Amniotic epithelial cell (primary cell): ENCODE measurements at regions not wholly inside any gene's neighbourhood (a gene's known extent, or its start where the extent isn't known, plus 50 kb on each side); places are given as distances from the start of the nearest gene placed in this dataset.
"Not testable (repeated sequence)": the region's sequence is repeated elsewhere in the genome, so short reads cannot be mapped to it uniquely, and the experiment has no call there.

Experiments
- DNase-seq: peaks from one replicate; pipeline ENCODE4 v3.0.0-alpha.2; 2010; ENCODE audit warnings: low read depth

DNA sequence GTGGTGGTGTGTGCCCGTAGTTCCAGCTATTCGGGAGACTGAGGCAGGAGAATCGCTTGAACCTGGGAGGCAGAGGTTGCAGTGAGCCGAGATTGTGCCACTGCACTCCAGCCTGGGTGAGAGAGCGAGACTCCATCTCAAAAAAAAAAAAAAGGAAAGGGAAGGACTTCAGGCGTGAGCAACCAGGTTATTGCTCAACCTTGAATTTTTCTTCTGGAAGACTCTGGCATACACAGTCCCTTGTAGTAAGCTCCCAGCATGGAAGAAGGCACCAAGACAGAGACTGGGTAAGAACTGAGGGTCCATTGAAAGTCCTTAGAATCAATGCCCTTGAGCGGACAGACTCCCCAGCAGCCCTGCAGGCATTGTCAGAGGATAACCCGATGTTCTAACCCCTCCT, 75.0 kb downstream of the C9orf50 start:
- not testable (repeated sequence) for DNase-seq

DNA sequence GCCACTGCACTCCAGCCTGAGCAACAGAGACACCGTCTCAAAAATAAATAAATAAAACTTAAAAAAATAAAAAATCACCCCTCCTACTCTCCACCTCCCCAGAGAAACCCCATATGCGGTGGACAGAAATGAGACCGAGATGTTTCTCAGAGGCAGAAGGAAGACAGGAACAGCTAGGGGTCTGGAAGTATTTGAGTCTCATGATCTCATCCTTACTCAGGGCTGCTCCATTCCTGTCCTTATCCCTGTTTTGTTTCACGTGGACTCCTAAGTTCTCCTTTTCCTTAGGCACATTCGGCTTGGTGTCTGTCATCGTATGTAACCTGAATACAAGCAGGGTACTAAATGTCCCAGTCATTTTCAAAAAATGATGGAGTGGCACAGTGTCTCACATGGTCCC, 76.1 kb downstream of the C9orf50 start:
- DNase-seq, result peak; percentile 33

DNA sequence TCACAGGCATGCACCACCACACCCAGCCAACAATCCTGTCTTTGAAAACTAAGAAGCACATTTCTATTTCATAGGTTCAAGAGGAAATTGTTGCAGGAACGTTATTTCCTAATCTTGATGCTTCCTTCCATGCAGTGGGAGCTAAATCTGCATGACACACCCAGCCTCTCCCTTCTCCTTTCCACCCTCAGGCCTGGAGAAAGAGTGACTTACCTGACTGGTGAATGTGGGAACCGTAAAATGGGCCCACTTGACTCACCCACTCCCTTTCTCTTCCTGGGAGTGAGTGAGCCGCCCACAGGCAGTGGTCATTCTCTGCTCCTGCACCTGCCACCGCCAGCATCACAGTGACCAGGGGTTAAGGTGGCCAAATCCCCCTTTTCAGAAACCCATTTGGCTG, 78.2 kb downstream of the C9orf50 start:
- no peak for DNase-seq

DNA sequence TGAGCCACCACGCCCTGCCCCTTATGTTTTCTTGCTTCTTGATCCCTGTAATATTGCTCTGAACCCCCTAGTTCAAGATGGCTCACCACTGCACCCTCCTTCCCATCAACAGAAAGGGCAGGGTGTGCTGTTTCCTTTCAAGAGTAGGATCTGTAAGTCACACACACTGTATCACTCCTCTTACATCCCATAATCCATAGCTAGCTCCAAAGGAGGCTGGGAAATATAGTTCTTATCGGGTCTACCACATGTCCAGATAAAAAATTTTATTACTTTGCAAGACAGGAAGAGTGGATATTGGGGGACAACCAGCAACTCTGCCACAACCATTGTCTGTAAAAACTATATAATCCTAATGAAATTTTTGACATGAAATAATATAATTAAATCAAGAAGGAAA, 79.6 kb downstream of the C9orf50 start:
- DNase-seq, result no peak

DNA sequence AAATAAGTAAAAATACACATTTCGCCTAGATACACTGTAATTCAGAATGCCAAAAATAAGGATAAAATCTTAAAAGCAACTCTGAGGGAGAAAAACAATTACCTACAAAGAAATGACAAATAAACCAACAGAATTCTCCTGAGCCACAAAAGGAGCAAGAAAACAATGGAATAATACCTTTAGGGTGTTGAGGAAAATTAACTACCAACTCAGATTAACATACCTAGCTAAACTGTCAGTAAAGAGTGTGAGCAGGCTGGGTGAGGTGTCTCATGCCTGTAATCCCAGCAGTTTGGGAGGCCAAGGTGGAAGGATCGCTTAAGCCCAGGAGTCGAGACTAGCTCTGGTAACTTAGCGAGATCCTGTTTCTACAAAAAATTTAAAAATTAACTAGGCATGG, 81.5 kb downstream of the C9orf50 start:
- DNase-seq, result no peak

DNA sequence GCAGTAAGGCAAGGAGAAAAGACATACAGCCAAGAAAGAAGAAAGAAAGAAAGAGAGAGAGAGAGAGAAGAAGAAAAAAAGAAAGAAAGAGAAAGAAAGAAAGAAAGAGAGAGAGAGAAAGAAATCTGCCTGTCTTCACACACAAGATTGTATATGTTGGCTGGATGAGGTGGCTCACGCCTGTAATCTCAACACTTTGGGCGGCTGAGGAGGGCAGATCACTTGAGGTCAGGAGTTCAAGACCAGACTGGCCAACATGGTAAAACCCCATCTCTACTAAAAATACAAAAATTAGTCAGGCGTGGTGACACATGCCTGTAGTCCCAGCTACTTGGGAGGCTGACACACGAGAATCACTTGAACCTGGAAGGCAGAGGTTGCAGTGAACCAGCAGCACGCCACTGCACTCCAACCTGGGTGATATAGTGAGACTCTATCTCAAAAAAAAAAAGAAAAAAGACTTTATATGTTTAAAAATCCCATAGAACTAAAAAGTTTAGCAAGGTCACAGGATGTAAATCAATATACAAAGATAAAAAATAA, 89.0 kb downstream of the C9orf50 start:
- DNase-seq, result not testable (repeated sequence)

DNA sequence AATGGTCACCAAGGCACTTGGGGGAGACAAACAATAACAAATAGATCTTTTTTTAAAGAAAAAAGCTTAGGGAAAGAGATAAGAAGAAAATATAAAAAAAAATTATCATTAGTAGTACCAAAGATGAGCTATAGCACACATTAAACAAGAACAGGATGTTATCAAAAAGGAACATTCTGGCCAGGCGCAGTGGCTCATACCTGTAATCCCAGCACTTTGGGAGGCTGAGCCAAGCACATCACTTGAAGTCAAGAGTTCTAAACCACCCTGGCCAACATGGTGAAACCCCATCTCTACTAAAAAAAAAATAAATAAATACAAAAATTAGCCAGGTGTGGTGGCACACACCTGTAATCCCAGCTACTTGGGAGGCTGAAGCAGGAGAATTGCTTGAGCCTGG, 92.9 kb downstream of the C9orf50 start:
- not testable (repeated sequence) for DNase-seq

DNA sequence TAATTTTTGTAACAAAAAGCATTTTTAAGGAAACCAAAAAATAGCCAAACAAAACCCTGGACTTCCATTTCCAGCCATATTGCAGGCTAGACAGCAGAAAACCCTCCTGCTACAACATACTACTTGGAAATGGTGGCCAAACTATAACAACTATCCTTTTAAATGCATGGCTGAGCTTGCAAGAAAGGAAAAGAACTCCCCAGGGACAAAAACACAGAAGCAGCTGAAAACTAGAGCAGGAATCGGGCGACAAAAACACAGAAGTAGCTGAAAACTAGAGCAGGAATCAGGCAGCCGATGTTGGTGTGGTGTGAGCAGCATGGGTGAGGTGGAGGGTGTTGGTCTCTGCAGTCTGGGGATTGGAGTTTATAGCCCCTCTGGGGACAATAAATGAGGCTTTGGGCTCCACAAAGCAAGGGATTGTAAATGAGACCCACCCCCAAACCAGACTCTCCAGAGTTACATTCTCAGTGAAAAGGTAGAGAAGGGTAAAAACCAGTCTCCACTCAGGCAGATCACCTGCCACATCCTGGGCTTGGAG, 95.2 kb downstream of the C9orf50 start:
- no peak for DNase-seq

DNA sequence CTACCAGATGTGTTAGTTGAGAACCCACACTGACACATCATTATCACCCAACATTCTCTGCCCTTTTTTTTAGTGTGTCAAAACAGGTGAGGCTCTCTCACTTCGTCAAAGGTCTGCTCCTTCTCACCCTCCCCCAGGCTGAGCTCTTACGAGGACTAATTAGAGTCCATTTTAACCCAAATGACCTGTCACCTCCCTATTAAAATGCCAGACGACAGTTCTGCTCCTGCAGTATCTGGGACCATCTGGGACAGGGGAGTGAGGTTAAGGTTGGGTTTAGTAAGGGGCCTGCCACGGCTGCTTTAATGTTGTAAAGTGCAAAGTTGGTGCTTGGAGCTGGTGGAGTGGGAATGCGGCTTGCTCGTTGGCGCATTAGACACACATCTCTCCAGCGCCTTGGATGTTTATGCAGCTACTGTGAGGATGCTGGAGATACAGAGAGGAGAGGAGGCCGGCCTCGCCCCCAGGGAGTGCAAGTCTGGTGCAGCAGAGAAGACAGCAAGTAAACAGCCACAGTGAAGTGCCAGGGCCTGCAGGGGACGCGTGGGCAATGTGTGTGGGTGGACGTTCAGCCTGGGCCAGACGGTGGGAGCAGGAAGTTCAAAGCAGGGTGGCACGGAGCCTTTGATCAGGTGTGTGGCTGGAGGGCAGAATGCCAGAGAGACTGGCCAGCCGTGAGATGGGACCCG, 96.2 kb downstream of the C9orf50 start:
- no peak for DNase-seq

DNA sequence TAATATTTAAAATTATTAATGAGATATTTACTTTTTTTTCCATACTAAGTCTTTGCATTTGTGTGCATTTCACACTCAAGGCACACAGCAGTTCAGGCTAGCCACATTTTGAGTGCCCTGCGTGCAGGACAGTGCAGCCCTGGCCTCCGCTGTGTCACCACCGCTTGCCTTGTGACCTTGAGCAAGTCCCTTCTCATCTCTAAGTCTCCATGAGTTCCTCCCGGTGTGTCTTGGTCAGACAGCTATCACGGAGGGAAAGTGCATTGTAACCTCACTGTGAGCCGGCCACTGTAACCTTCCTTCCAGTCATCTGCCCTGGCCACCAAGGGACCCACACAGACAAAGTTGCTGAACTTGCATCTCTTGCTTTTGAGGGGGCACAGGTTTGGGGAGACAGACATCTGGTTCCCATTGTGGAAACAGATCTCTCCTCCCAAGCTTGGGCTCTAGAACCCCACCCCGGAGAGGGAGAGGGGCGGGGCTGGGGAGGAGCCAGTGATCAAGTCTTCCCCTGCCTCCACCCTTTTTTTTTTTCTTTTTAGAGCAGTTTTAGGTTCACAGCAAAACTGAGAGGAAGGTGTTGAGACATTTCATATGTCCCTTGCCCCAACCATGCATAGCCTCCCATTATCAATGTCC, 96.8 kb downstream of the C9orf50 start:
- DNase-seq, result no peak

DNA sequence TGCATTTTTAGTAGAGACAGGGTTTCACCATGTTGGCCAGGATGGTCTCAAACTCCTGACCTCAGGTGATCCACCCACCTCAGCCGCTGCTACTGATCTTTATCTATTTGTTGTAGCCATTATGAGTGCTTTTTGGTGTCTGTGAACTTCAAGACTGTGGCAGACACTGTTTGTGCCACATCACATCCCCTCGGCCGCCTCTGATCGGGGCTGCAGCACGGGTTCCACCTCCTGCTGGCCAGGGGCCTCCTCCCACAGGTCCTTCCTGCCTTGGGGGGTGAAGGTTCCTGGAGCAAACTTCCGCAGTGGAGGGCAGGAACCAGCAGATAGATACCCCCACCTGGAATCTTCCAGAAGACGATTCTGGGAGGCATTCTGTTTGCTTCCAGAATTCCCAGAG, 98.5 kb downstream of the C9orf50 start:
- no peak for DNase-seq

DNA sequence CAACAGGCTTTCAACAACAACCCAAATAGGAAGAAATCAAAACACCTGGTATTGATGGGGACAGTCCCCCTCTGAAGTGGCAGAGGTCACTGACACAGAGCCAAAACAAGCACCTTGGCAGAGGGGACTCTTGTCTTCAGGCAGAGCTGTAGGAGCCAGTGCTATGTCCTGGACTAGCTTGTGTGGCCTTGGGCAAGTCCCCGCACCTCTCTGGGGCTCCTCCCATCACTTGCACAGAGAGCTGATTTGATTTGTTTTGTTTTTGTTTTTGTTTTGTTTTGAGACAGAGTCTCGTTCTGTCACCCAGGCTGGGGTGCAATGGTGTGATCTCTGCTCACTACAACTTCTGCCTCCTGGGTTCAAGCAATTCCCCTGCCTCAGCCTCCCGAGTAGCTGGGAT, 100.8 kb downstream of the C9orf50 start:
- no peak for DNase-seq

DNA sequence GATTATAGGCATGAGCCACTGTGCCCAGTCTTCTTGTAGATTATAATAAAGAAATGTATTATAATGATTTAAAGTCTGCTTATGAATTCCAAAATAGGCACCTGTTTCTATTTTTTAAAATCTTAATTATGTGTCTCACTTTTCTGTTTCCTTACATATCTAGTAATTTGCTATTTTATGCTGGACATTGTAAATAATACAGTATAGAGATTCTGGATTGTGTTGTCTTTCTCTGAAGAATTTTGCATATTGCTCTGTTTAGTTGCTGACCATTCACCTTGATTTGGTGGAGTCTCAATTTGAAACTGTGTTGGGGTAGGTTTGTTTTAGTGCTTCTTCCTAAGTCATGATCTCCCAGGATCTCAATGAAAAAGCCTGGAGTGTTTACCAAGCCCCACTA, 102.8 kb downstream of the C9orf50 start:
- no peak for DNase-seq

DNA sequence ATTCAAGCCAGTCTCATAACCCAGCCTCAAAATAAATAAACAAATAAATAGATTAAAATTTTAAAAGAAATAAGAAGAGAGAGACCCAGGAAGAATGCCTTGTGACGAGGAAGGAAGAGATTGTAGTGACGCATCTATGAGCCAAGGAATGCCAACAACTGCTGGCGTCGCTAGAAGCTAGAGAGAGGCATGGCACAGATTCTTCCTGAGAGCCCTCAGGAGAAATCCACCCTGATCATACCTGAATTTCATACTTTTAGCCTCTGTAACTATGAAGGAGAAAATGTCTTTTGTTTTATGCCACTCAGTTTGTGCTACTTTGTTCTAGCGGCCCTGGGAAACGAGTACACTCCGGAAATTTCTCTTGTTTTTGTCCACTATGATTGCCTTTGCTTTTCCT, 103.9 kb downstream of the C9orf50 start:
- no peak for DNase-seq

DNA sequence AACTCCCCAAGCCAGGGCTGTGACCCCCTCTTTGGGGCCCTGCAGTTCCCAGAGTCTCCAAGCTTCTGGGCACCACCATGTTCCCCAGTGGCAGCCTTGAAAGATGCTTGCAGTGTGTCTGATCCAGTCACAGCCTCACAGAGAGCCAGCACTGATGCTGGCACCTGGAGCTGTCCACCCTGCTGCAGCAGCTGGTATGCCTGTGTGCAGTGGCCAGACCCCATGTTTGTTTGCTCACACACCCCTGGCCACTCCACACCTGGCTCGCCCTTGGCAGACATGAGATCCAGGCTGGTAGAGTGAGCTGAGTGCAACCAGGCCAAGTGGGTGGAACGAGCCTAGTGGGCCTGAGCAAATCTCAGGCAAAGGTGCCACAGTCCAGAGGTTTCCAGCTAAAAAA, 106.0 kb downstream of the C9orf50 start:
- DNase-seq, result no peak

DNA sequence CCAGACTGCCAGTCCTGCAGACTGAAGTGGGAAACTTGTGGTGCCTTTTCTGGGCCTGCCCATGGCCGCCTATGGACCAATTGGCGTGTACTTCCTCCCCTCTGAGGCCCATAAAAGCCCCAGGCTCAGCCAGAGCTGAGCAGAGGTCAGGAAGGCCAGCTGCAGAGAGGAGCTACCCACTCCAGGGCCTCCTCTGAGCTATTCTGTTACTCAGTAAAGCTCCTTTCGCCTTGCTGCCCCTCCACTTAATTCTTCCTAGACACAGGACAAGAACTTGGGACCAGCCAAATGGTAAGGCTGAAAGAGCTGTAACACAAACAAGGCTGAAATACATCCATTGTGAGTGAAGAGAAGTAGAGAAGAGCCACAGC, 106.4 kb downstream of the C9orf50 start:
- no peak for DNase-seq

DNA sequence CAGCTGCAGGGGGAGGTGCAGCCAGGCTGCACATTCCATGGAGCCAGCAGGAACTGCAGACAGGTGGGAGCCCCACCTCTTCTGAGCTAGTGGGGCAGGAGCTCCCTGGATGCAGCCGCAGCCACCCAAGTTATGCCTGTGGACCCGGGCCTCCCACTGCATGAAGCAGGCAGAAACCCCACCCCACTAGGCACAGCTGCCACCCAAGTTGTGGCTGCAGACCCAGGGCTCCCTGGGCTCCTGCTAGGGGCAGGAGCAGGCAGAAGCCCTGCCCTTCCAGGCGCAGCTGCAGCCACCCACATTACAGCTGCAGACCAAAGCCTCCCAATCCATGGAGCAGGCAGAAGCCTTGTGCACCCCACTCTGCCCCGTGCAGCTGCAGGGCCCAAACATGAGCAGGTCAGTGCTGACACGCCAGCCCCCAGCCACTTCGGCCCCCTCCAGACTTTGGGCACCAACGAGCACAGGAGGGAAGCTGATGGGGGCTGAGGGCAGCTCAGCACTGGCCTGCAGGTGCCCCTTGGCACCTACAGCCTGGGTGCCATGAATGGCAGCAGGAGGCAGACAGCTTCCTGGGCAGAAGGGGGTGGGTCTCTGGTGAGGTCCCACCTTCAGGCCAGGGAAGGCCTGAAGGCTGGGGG, 106.9 kb downstream of the C9orf50 start:
- DNase-seq, result no peak

DNA sequence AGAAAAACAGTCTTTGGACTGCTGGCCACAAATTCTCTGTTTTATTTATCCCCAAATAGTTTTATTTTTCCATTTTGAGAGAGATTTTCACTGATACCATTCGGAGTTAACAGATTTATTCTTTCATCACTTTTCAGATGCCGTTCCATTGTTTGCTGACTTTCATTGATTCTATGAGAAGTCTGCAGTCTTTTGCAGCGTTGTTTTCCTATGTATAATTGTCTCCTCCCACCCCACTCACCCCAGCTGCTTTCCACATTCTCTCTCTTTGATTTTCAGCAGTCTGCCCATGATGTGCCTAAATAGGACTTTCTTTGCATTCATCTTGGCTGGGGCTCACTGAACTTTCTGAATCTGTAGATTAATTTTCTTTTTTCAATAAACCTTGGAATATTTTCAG, 107.6 kb downstream of the C9orf50 start:
- no peak for DNase-seq

DNA sequence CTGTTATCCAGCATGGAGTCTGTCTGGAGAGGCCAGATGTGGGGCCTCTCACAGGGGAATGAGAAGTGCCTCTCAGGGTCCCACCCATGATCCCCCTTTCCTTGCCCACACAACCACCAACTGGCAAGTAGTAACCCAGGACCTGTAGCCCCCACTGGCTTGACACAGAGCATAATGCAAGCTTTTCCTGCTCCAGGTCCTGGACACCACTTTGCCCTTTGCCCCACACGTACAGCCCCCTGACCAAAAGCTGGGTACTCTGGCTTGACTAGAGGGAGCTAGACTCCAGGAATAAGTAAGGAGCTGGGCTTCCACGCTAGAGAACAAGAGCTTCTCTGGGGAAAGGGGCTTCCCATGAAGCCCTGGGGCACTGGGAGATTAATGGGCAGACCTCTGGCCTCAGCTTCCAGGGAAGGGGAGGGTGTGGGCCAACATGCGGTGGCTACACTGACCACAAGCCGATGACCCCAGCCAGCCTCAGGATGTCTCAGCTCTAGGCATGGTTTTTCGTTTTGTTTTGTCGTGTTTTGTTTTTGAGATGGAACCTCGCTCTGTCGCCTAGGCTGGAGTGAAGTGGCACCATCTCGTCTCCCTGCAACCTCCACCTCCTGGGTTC, 109.5 kb downstream of the C9orf50 start:
- DNase-seq, result no peak

DNA sequence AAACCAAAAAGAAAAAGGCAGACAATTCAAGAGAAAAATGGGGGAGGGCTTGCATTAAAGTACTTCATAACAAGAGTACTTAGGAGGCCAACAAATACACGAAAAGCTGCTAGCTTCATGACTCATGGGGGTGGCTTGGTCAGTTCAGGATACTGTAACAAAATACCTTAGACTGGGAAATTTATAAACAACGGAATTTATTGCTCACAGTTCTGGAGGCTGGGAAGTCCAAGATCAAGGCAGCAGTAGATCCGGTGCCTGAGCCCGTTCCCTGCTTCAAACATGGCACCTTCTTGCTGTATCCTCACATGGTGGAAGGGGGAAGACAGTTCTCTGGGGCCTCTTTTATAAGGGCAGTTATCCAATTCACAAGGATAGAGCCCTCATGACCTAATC, 111.4 kb downstream of the C9orf50 start:
- DNase-seq, result peak; percentile 94

DNA sequence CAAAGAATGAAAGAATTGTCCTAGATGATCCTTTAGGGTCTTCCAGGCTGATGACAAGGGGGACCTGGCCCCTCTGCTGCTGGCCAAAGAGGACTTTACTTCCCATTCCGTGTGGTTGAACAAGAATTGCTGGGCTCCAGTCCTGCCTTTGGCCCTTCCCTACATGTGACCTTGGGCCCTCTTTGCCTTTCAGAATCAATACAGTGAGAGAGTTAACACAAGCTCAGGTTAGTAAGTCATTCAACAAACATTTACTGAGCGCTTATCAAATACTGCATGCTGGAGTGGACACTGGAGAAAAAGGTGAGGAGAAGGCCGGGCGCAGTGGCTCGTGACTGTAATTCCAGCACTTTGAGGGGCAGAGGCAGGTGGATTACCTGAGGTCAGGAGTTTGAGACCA, 113.1 kb downstream of the C9orf50 start:
- no peak for DNase-seq

DNA sequence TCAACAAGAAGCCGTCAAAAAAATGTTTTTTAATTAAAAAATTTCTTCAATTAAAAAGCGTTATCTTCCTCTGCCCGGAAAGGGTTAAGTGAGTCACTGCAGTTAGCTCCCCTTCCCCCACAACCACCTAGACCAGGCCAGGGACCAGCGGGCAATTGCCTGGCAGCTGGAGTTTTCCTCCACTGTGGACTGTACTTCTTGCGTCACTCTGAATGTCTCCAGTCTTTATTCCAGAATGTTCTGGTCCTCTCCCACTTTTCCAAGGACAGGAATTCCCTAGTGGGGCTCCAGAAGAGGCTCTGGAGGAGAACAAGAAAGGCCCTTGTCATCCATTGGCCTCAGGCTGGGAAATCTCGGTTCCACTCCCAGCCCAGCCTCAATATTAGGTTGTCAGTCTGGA, 114.0 kb downstream of the C9orf50 start:
- peak; percentile 87 for DNase-seq

DNA sequence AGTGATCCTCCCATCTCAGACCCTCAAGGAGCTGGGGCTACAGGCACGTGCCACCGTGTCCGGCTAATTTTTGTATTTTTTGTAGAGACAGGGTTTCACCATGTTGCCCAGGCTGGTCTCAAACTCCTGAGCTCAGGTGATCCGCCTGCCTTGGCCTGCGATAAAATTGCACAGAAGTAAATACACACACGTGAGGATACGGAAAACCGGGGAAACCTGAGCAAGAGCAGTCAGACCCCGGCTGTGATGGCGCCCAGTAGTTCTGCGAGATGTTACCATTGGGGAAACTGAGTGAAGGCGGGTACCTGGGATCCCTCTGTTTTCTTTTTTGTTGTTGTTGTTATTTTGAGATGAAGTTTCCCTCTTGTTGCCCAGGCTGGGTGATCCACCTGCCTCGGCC, 114.9 kb downstream of the C9orf50 start:
- no peak for DNase-seq
